ENCODE measurements at regions not wholly inside any gene's neighbourhood (a gene's known extent, or its start where the extent isn't known, plus 50 kb on each side); places are given as distances from the start of the nearest gene placed in this dataset.
"Not testable (repeated sequence)": the region's sequence is repeated elsewhere in the genome, so short reads cannot be mapped to it uniquely, and the experiment has no call there.

- ATAC-seq (no peak), DNase-seq (ENCODE audit: missing footprints) (no peak)
- intact Hi-C loops (cut with DNase I), result no loop called here
Observed at GRCh38 chr5:118195211-118195610, 793.1 kb downstream of the DTWD2 start.

GRCh38 chr5:118193194-118193905 is 795.0 kb downstream of the DTWD2 start:
- no peak for ATAC-seq
- no peak for DNase-seq (ENCODE audit: missing footprints)
- intact Hi-C loops (cut with DNase I), result no loop called here

- ATAC-seq (no peak), DNase-seq (ENCODE audit: missing footprints) (no peak)
- intact Hi-C loops (cut with DNase I), result no loop called here
Observed at GRCh38 chr5:118185018-118185417, 803.3 kb downstream of the DTWD2 start.

GRCh38 chr5:118176146-118176545 is 812.2 kb downstream of the DTWD2 start:
- intact Hi-C loops (cut with DNase I), result no loop called here
- ATAC-seq, result no peak
- no peak for DNase-seq (ENCODE audit: missing footprints)

- DNase-seq (ENCODE audit: missing footprints) (no peak), ATAC-seq (no peak)
- intact Hi-C loops (cut with DNase I), result no loop called here
Observed at GRCh38 chr5:118174671-118175070, 813.7 kb downstream of the DTWD2 start.

- intact Hi-C loops (cut with DNase I), result no loop called here
- ATAC-seq (no peak), DNase-seq (ENCODE audit: missing footprints) (no peak)
Observed at GRCh38 chr5:118173340-118173739, 815.0 kb downstream of the DTWD2 start.

- intact Hi-C loops (cut with DNase I), result no loop called here
- ATAC-seq (no peak), DNase-seq (ENCODE audit: missing footprints) (no peak)
Observed at GRCh38 chr5:118165619-118166018, 822.7 kb downstream of the DTWD2 start.

GRCh38 chr5:118156181-118156580 is 832.2 kb downstream of the DTWD2 start:
- ATAC-seq, result no peak
- DNase-seq (ENCODE audit: missing footprints), result no peak
- intact Hi-C loops (cut with DNase I), result no loop called here

- intact Hi-C loops (cut with DNase I), result no loop called here
- ATAC-seq, result no peak
- DNase-seq (ENCODE audit: missing footprints), result no peak
Observed at GRCh38 chr5:118146824-118147223, 841.5 kb downstream of the DTWD2 start.

GRCh38 chr5:118144540-118144939 is 843.8 kb downstream of the DTWD2 start:
- ATAC-seq, result no peak
- intact Hi-C loops (cut with DNase I), result no loop called here
- DNase-seq (ENCODE audit: missing footprints), result no peak

GRCh38 chr5:118139361-118139760 is 849.0 kb downstream of the DTWD2 start:
- no peak for ATAC-seq
- intact Hi-C loops (cut with DNase I), result no loop called here
- no peak for DNase-seq (ENCODE audit: missing footprints)

GRCh38 chr5:118126159-118126558 is 862.2 kb downstream of the DTWD2 start:
- ATAC-seq (no peak), DNase-seq (ENCODE audit: missing footprints) (no peak)
- intact Hi-C loops (cut with DNase I), result no loop called here

GRCh38 chr5:118125687-118126086 is 862.7 kb downstream of the DTWD2 start:
- intact Hi-C loops (cut with DNase I), result no loop called here
- no peak for ATAC-seq
- DNase-seq (ENCODE audit: missing footprints), result no peak

GRCh38 chr5:118121258-118121657 is 867.1 kb downstream of the DTWD2 start:
- DNase-seq (ENCODE audit: missing footprints), result no peak
- no peak for ATAC-seq
- intact Hi-C loops (cut with DNase I), result no loop called here

- DNase-seq (ENCODE audit: missing footprints) (no peak), ATAC-seq (no peak)
- intact Hi-C loops (cut with DNase I), result no loop called here
Observed at GRCh38 chr5:118115791-118116190, 872.6 kb downstream of the DTWD2 start.

GRCh38 chr5:118111956-118112355 is 876.4 kb downstream of the DTWD2 start:
- DNase-seq (ENCODE audit: missing footprints) (no peak), ATAC-seq (no peak)
- intact Hi-C loops (cut with DNase I), result no loop called here

- DNase-seq (ENCODE audit: missing footprints); ATAC-seq; intact Hi-C loops (cut with DNase I): not testable (repeated sequence)
Observed at GRCh38 chr5:118107246-118107645, 881.1 kb downstream of the DTWD2 start.

- DNase-seq (ENCODE audit: missing footprints), result no peak
- intact Hi-C loops (cut with DNase I), result no loop called here
- ATAC-seq, result no peak
Observed at GRCh38 chr5:118098716-118099115, 889.6 kb downstream of the DTWD2 start.

- no peak for DNase-seq (ENCODE audit: missing footprints)
- no peak for ATAC-seq
- intact Hi-C loops (cut with DNase I), result no loop called here
Observed at GRCh38 chr5:118095115-118095514, 893.2 kb downstream of the DTWD2 start.

GRCh38 chr5:118088448-118088847 is 899.9 kb downstream of the DTWD2 start:
- intact Hi-C loops (cut with DNase I), result no loop called here
- no peak for DNase-seq (ENCODE audit: missing footprints)
- ATAC-seq, result no peak

- intact Hi-C loops (cut with DNase I), result no loop called here
- DNase-seq (ENCODE audit: missing footprints) (no peak), ATAC-seq (no peak)
Observed at GRCh38 chr5:118076490-118076889, 911.9 kb downstream of the DTWD2 start.
